ENCODE measurements at regions not wholly inside any gene's neighbourhood (a gene's known extent, or its start where the extent isn't known, plus 50 kb on each side); places are given as distances from the start of the nearest gene placed in this dataset.

- Histone ChIP-seq H3K9ac (ENCODE audit: low read length) (no peak overlapping the region), H3K79me2 (ENCODE audit: insufficient read depth, low read length) (no peaks in the 10 kb centered on the region), H3K27ac (ENCODE audit: low read depth, low read length) (peak overlapping the region; percentile 71), H3K27me3 (ENCODE audit: insufficient read depth, low read length) (no peaks in the 10 kb centered on the region), H2AFZ (ENCODE audit: low read depth, low read length) (no peak overlapping the region), H3K36me3 (ENCODE audit: insufficient read depth, low read length) (no peaks in the 10 kb centered on the region), H3K9me3 (ENCODE audit: insufficient read depth, low read depth, low read length) (no peaks in the 10 kb centered on the region), H3K4me3 (ENCODE audit: insufficient read depth, low read depth, low read length) (no peak overlapping the region), H4K20me1 (ENCODE audit: insufficient read depth, low read length) (no peaks in the 10 kb centered on the region), H3K4me1 (ENCODE audit: insufficient read depth, low read length) (peaks cover 22% of the 10 kb centered on the region), H3K4me2 (ENCODE audit: low read length) (no peak overlapping the region)
- Mint-ChIP-seq H3K27ac (ENCODE audit: unreplicated experiment) (no peak overlapping the region), H3K4me3 (ENCODE audit: unreplicated experiment) (no peak overlapping the region), H3K36me3 (ENCODE audit: low read depth, unreplicated experiment) (no peaks in the 10 kb centered on the region), H3K27me3 (ENCODE audit: low read depth, unreplicated experiment) (no peaks in the 10 kb centered on the region), H3K9me3 (ENCODE audit: unreplicated experiment) (peaks cover 14% of the 10 kb centered on the region), H3K4me1 (ENCODE audit: low read depth, unreplicated experiment) (peaks cover 23% of the 10 kb centered on the region)
- TF ChIP-seq CTCF (IDR thresholded peaks at IDR 0.05; ENCODE audit: insufficient read depth, low read depth, low read length) (no peak), EZH2 (IDR thresholded peaks at IDR 0.05; ENCODE audit: insufficient read depth, low read length) (no peak)
- DNase-seq (ENCODE audit: low read depth) (peak; percentile 54), FAIRE-seq (no peak)
These were observed 300.5 kb downstream of the INSIG2 start for GRCh38 chr2:118388771-118389170.

GRCh38 chr2:118387509-118387908, 299.2 kb downstream of the INSIG2 start:
- FAIRE-seq, result peak; percentile 80

More at GRCh38 chr2:118387509-118387908, 299.2 kb downstream of the INSIG2 start:
- Histone ChIP-seq H3K4me3 (ENCODE audit: insufficient read depth, low read depth, low read length) (no peak overlapping the region), H3K27ac (ENCODE audit: low read depth, low read length) (peak overlapping the region; percentile 71), H3K4me2 (ENCODE audit: low read length) (peak overlapping the region; percentile 47), H3K9ac (ENCODE audit: low read length) (peak overlapping the region; percentile 36), H4K20me1 (ENCODE audit: insufficient read depth, low read length) (no peaks in the 10 kb centered on the region), H3K79me2 (ENCODE audit: insufficient read depth, low read length) (no peaks in the 10 kb centered on the region), H3K27me3 (ENCODE audit: insufficient read depth, low read length) (no peaks in the 10 kb centered on the region), H3K9me3 (ENCODE audit: insufficient read depth, low read depth, low read length) (no peaks in the 10 kb centered on the region), H3K4me1 (ENCODE audit: insufficient read depth, low read length) (peaks cover 22% of the 10 kb centered on the region), H2AFZ (ENCODE audit: low read depth, low read length) (no peak overlapping the region), H3K36me3 (ENCODE audit: insufficient read depth, low read length) (no peaks in the 10 kb centered on the region)
- H3K4me1 Mint-ChIP-seq (ENCODE audit: low read depth, unreplicated experiment), result peaks cover 23% of the 10 kb centered on the region
- peak overlapping the region; percentile 69 for H3K27ac Mint-ChIP-seq (ENCODE audit: unreplicated experiment)
- no peak overlapping the region for H3K4me3 Mint-ChIP-seq (ENCODE audit: unreplicated experiment)
- peaks cover 2% of the 10 kb centered on the region for H3K27me3 Mint-ChIP-seq (ENCODE audit: low read depth, unreplicated experiment)
- H3K9me3 Mint-ChIP-seq (ENCODE audit: unreplicated experiment), result peaks cover 17% of the 10 kb centered on the region
- peak; percentile 76 for DNase-seq (ENCODE audit: low read depth)
- no peak for TF ChIP-seq CTCF (IDR thresholded peaks at IDR 0.05; ENCODE audit: insufficient read depth, low read depth, low read length)
- TF ChIP-seq EZH2 (IDR thresholded peaks at IDR 0.05; ENCODE audit: insufficient read depth, low read length), result no peak
- H3K36me3 Mint-ChIP-seq (ENCODE audit: low read depth, unreplicated experiment), result no peaks in the 10 kb centered on the region
